WTC11 (cell line): ENCODE measurements at regions not wholly inside any gene's neighbourhood (a gene's known extent, or its start where the extent isn't known, plus 50 kb on each side); places are given as distances from the start of the nearest gene placed in this dataset.
"Not testable (repeated sequence)": the region's sequence is repeated elsewhere in the genome, so short reads cannot be mapped to it uniquely, and the experiment has no call there.

Experiments
- ATAC-seq: fragments of 200-7000 bp; cut with Tn5 transposase; 2 replicates; pipeline ENCODE4 v1.10.0; 2021; ENCODE audit warnings: mild to moderate bottlenecking, moderate library complexity
- CTCF ChIA-PET: fragments of 300-600 bp; sonication (Branson Sonifier 250); formaldehyde crosslinking; loops from one replicate; lab custom pipeline; 2021; ENCODE audit warnings: antibody characterized with exemption; lab: Charles Lee
- POLR2A ChIA-PET: fragments of 350-600 bp; sonication (Branson Sonifier 250); formaldehyde crosslinking; loops from one replicate; lab custom pipeline; 2021; ENCODE audit warnings: antibody characterized with exemption; lab: Charles Lee
- DNase-seq: peaks from one replicate; pipeline ENCODE4 v3.0.0; 2021; ENCODE audit warnings: low spot score
- H3K27ac Mint-ChIP-seq: 2 replicates; pipeline ENCODE4 v1.8.0; 2021; ENCODE audit warnings: mixed read lengths
- H3K27me3 Mint-ChIP-seq: 2 replicates; pipeline ENCODE4 v1.8.0; 2021; ENCODE audit warnings: low read depth, mild to moderate bottlenecking, moderate library complexity, mixed read lengths
- H3K36me3 Mint-ChIP-seq: 2 replicates; pipeline ENCODE4 v1.8.0; 2021; ENCODE audit warnings: mixed read lengths
- H3K4me1 Mint-ChIP-seq: 2 replicates; pipeline ENCODE4 v1.8.0; 2022; ENCODE audit warnings: mixed read lengths
- H3K4me3 Mint-ChIP-seq: 2 replicates; pipeline ENCODE4 v1.8.0; 2021; ENCODE audit warnings: mild to moderate bottlenecking, moderate library complexity, mixed read lengths
- H3K9me3 Mint-ChIP-seq: 2 replicates; pipeline ENCODE4 v1.8.0; 2021; ENCODE audit warnings: mixed read lengths
- E2F1 ChIP-seq: sonication (generic); formaldehyde crosslinking; IDR thresholded peaks from 2 replicates; pipeline ENCODE4 v1.8.0; 2022; ENCODE audit warnings: mild to moderate bottlenecking, missing genetic modification reagents
- ELF4 ChIP-seq: sonication (generic); formaldehyde crosslinking; IDR thresholded peaks from 2 replicates; pipeline ENCODE4 v1.8.1; 2022; ENCODE audit warnings: low read depth, mild to moderate bottlenecking, moderate library complexity, missing genetic modification reagents
- GABPB1 ChIP-seq: sonication (generic); formaldehyde crosslinking; IDR thresholded peaks from 2 replicates; pipeline ENCODE4 v1.8.1; 2023; ENCODE audit warnings: mild to moderate bottlenecking, missing genetic modification reagents
- HMGXB4 ChIP-seq: sonication (generic); formaldehyde crosslinking; IDR thresholded peaks from 2 replicates; pipeline ENCODE4 v1.8.1; 2023; ENCODE audit warnings: mild to moderate bottlenecking, moderate library complexity, missing genetic modification reagents
- MXD4 ChIP-seq: fragments of 250-450 bp; sonication (Bioruptor Pico); IDR thresholded peaks from 2 replicates; pipeline ENCODE4 v1.8.0; 2021; ENCODE audit warnings: mild to moderate bottlenecking, moderate library complexity, borderline replicate concordance
- MYBL2 ChIP-seq: sonication (generic); formaldehyde crosslinking; IDR thresholded peaks from 2 replicates; pipeline ENCODE4 v1.8.1; 2023; ENCODE audit warnings: mild to moderate bottlenecking, moderate library complexity, missing genetic modification reagents
- NFE2L1 ChIP-seq: sonication (generic); formaldehyde crosslinking; IDR thresholded peaks from 2 replicates; pipeline ENCODE4 v1.8.1; 2023; ENCODE audit warnings: missing genetic modification reagents
- RORB ChIP-seq: fragments of 250-450 bp; sonication (Bioruptor Pico); IDR thresholded peaks from 2 replicates; pipeline ENCODE4 v1.9.0; 2021; ENCODE audit warnings: mild to moderate bottlenecking
- STAT6 ChIP-seq: sonication (generic); formaldehyde crosslinking; conservative IDR thresholded peaks from 2 replicates; pipeline ENCODE4 v1.8.1; 2023; ENCODE audit warnings: mild to moderate bottlenecking, low read depth, missing genetic modification reagents, moderate library complexity
- TEAD4 ChIP-seq: sonication (generic); formaldehyde crosslinking; IDR thresholded peaks from 2 replicates; pipeline ENCODE4 v1.8.0; 2022; ENCODE audit warnings: mild to moderate bottlenecking, missing genetic modification reagents
- ZNF396 ChIP-seq: fragments of 250-450 bp; sonication (Bioruptor Pico); IDR thresholded peaks from 2 replicates; pipeline ENCODE4 v1.8.0; 2021; ENCODE audit warnings: mild to moderate bottlenecking, moderate library complexity, borderline replicate concordance
- ZNF416 ChIP-seq: fragments of 250-450 bp; sonication (Bioruptor Pico); IDR thresholded peaks from 2 replicates; pipeline ENCODE4 v1.9.0; 2021; ENCODE audit warnings: mild to moderate bottlenecking, inconsistent platforms
- ZNF423 ChIP-seq: fragments of 250-450 bp; sonication (Bioruptor Pico); IDR thresholded peaks from 2 replicates; pipeline ENCODE4 v2.1.2; 2022; ENCODE audit warnings: mild to moderate bottlenecking, moderate library complexity
- ZNF512 ChIP-seq: sonication (generic); formaldehyde crosslinking; IDR thresholded peaks from 2 replicates; pipeline ENCODE4 v1.8.1; 2022; ENCODE audit warnings: missing genetic modification reagents, borderline replicate concordance
- ZNF671 ChIP-seq: fragments of 250-450 bp; sonication (Bioruptor Pico); IDR thresholded peaks from 2 replicates; pipeline ENCODE4 v1.8.0; 2021; ENCODE audit warnings: mild to moderate bottlenecking
- TF ChIP-seq, protein P1 (sequence below): fragments of 200-600 bp; IDR thresholded peaks from 2 replicates; pipeline ENCODE4 v1.8.0; 2022; ENCODE audit warnings: antibody characterized with exemption
- TF ChIP-seq, protein P2 (sequence below): fragments of 250-450 bp; sonication (Bioruptor Pico); IDR thresholded peaks from 2 replicates; pipeline ENCODE4 v1.9.0; 2021; ENCODE audit warnings: mild to moderate bottlenecking

DNA sequence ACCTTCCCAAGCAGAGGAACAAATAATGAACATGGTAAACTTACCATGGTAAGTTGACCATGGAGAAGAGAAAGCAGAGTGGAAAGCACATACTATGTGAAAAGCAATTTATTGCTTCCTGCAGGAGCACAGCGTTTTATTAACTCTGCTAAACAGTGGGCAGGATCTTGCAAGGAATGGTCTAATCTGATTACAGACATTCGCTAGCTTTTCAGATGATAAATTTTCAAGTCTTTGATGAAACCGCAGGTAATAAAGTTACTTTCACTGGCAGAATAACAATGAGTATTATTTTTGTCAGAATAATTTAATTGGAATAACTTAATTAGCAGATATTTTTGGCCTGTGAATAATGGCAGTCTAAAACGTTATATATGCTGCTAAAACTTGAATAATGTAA lies 89.6 kb upstream of the HGF start:
- H3K4me1 Mint-ChIP-seq = no peaks in the 10 kb centered on the region
- TF ChIP-seq RORB (no peak), TEAD4 (CRISPR knock-in tag) (no peak), ZNF512 (CRISPR knock-in tag) (no peak), ZNF416 (CRISPR knock-in tag) (no peak), MYBL2 (no peak), ZNF423 (no peak), E2F1 (CRISPR knock-in tag) (no peak), ELF4 (no peak)
- TF ChIP-seq, protein P1, sequence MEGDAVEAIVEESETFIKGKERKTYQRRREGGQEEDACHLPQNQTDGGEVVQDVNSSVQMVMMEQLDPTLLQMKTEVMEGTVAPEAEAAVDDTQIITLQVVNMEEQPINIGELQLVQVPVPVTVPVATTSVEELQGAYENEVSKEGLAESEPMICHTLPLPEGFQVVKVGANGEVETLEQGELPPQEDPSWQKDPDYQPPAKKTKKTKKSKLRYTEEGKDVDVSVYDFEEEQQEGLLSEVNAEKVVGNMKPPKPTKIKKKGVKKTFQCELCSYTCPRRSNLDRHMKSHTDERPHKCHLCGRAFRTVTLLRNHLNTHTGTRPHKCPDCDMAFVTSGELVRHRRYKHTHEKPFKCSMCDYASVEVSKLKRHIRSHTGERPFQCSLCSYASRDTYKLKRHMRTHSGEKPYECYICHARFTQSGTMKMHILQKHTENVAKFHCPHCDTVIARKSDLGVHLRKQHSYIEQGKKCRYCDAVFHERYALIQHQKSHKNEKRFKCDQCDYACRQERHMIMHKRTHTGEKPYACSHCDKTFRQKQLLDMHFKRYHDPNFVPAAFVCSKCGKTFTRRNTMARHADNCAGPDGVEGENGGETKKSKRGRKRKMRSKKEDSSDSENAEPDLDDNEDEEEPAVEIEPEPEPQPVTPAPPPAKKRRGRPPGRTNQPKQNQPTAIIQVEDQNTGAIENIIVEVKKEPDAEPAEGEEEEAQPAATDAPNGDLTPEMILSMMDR = no peak
- CTCF ChIA-PET = no interaction called here
- H3K4me3 Mint-ChIP-seq = no peak overlapping the region
- no peaks in the 10 kb centered on the region for H3K27me3 Mint-ChIP-seq
- H3K36me3 Mint-ChIP-seq = no peaks in the 10 kb centered on the region
- no peak for DNase-seq
- ATAC-seq = no peak
- peaks cover 5% of the 10 kb centered on the region for H3K9me3 Mint-ChIP-seq
- no peak overlapping the region for H3K27ac Mint-ChIP-seq
- POLR2A ChIA-PET = no interaction called here

DNA sequence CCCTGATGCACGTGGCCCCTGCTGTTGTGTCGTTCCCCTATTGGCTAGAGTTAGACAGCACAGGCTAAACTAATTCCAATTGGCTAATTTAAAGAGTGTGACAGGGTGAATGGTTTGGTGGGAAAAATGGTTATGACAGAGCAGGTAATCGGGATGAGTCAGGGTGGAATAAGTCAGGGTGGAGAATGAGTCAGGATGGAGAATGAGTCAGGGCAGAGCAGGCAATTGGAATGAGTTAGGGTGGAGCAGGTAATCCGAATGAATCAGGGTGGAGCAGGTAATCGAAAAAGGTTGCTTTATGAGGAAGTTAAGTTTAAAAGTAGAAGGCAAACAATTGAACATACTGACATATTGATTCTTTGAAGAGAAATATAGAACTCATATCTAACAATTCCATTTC lies 89.0 kb upstream of the HGF start:
- H3K9me3 Mint-ChIP-seq, H3K4me1 Mint-ChIP-seq, ATAC-seq, H3K4me3 Mint-ChIP-seq, H3K27ac Mint-ChIP-seq, POLR2A ChIA-PET, H3K27me3 Mint-ChIP-seq, H3K36me3 Mint-ChIP-seq, DNase-seq, CTCF ChIA-PET: not testable (repeated sequence)

DNA sequence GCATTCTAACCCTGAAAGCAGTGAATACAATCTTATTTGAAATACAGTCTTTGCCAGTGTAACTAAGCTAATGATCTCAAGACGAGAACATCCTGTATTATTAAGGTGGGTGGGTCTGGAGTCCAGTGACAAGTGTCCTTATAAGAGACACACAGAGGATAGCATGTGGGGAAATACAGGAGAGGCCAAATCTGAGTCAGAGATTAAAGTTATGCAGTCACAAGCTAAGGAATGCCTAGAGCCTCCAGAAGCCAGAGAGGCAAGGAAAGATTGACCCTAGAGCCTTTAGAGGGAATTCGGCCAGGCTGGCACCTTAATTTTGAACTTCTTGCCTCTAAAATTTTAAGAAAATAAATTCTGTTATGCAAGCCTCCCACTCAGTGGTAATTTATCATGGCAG lies 87.5 kb upstream of the HGF start:
- Mint-ChIP-seq H3K4me1 (peaks cover 4% of the 10 kb centered on the region), H3K4me3 (no peak overlapping the region), H3K36me3 (no peaks in the 10 kb centered on the region), H3K27ac (no peak overlapping the region), H3K27me3 (no peaks in the 10 kb centered on the region), H3K9me3 (peaks cover 5% of the 10 kb centered on the region)
- DNase-seq (no peak), ATAC-seq (no peak)
- CTCF ChIA-PET = no interaction called here
- POLR2A ChIA-PET = no interaction called here
- no peak for TF ChIP-seq MXD4 (CRISPR knock-in tag)
- no peak for TF ChIP-seq ZNF671 (CRISPR knock-in tag)
- TF ChIP-seq, protein P2, sequence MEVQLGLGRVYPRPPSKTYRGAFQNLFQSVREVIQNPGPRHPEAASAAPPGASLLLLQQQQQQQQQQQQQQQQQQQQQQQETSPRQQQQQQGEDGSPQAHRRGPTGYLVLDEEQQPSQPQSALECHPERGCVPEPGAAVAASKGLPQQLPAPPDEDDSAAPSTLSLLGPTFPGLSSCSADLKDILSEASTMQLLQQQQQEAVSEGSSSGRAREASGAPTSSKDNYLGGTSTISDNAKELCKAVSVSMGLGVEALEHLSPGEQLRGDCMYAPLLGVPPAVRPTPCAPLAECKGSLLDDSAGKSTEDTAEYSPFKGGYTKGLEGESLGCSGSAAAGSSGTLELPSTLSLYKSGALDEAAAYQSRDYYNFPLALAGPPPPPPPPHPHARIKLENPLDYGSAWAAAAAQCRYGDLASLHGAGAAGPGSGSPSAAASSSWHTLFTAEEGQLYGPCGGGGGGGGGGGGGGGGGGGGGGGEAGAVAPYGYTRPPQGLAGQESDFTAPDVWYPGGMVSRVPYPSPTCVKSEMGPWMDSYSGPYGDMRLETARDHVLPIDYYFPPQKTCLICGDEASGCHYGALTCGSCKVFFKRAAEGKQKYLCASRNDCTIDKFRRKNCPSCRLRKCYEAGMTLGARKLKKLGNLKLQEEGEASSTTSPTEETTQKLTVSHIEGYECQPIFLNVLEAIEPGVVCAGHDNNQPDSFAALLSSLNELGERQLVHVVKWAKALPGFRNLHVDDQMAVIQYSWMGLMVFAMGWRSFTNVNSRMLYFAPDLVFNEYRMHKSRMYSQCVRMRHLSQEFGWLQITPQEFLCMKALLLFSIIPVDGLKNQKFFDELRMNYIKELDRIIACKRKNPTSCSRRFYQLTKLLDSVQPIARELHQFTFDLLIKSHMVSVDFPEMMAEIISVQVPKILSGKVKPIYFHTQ (CRISPR knock-in tag) = no peak
- TF ChIP-seq HMGXB4 = no peak
- TF ChIP-seq NFE2L1 (CRISPR knock-in tag) = no peak
- TF ChIP-seq ZNF512 (CRISPR knock-in tag) = no peak
- TF ChIP-seq GABPB1 = no peak
- no peak for TF ChIP-seq ZNF396 (CRISPR knock-in tag)
- TF ChIP-seq STAT6 (CRISPR knock-in tag) = no peak
